Keratinocyte (primary cell): ENCODE measurements at regions not wholly inside any gene's neighbourhood (a gene's known extent, or its start where the extent isn't known, plus 50 kb on each side); places are given as distances from the start of the nearest gene placed in this dataset.
"Not testable (repeated sequence)": the region's sequence is repeated elsewhere in the genome, so short reads cannot be mapped to it uniquely, and the experiment has no call there.

ENCODE experiments used
- DNase-seq: peaks from one replicate; pipeline ENCODE4 v3.0.0-alpha.2; 2011; ENCODE audit warnings: low read depth, missing footprints, low spot score
- FAIRE-seq: peaks from 2 replicates; lab custom pipeline; 2011; peaks lifted over from hg19 to GRCh38; lab: Jason Lieb, UNC
- H2AFZ ChIP-seq: 2 replicates; pipeline ENCODE4 v1.6.0; 2012; ENCODE audit warnings: low read length, control low read depth, inconsistent platforms; ENCODE audit not compliant: control insufficient read depth
- H3K27ac ChIP-seq: 2 replicates; pipeline ENCODE4 v1.5.1; 2011; ENCODE audit warnings: low read length; ENCODE audit not compliant: control insufficient read depth, insufficient read depth
- H3K27me3 ChIP-seq: 3 replicates; pipeline ENCODE4 v1.6.0; 2011; ENCODE audit warnings: low read length; ENCODE audit not compliant: control insufficient read depth, insufficient read depth; ENCODE audit errors: extremely low read depth
- H3K36me3 ChIP-seq, 2 experiments: 2 replicates in 1 of 2; 3 replicates in 1 of 2; pipeline ENCODE4 v1.5.1; 2011; ENCODE audit warnings: low read length in 2 of 2, mild to moderate bottlenecking in 1 of 2; ENCODE audit not compliant: control insufficient read depth in 2 of 2, insufficient read depth in 2 of 2; ENCODE audit errors: extremely low read depth in 1 of 2
- H3K4me1 ChIP-seq: 3 replicates; pipeline ENCODE4 v1.5.1; 2011; ENCODE audit warnings: low read length; ENCODE audit not compliant: control insufficient read depth, insufficient read depth; ENCODE audit errors: extremely low read depth
- H3K4me2 ChIP-seq: 3 replicates; pipeline ENCODE4 v1.6.0; 2011; ENCODE audit warnings: low read depth, low read length; ENCODE audit not compliant: control insufficient read depth, insufficient read depth; ENCODE audit errors: extremely low read depth
- H3K4me3 ChIP-seq, 3 experiments: fragments of 200-600 bp in 1 of 3; sonication (generic) in 1 of 3; 2 replicates in 2 of 3; 3 replicates in 1 of 3; pipeline ENCODE4 v1.5.1; 2011 to 2016; ENCODE audit warnings: low read length in 3 of 3, mild to moderate bottlenecking in 3 of 3, control low read depth in 2 of 3, inconsistent platforms in 1 of 3, low read depth in 1 of 3, mixed read lengths in 1 of 3, mixed run types in 1 of 3, moderate library complexity in 1 of 3; ENCODE audit not compliant: control insufficient read depth in 2 of 3, insufficient read depth in 2 of 3; ENCODE audit errors: extremely low read depth in 1 of 3
- H3K79me2 ChIP-seq: 2 replicates; pipeline ENCODE4 v1.6.0; 2012; ENCODE audit warnings: low read length; ENCODE audit not compliant: control insufficient read depth, insufficient read depth
- H3K9ac ChIP-seq: 3 replicates; pipeline ENCODE4 v1.6.0; 2011; ENCODE audit warnings: low read length; ENCODE audit not compliant: control insufficient read depth, insufficient read depth; ENCODE audit errors: extremely low read depth
- H3K9me1 ChIP-seq: 3 replicates; pipeline ENCODE4 v1.6.0; 2011; ENCODE audit warnings: low read length; ENCODE audit not compliant: control insufficient read depth, insufficient read depth; ENCODE audit errors: extremely low read depth
- H3K9me3 ChIP-seq: 2 replicates; pipeline ENCODE4 v1.5.1; 2012; ENCODE audit warnings: low read depth, low read length; ENCODE audit not compliant: control insufficient read depth
- H4K20me1 ChIP-seq: 3 replicates; pipeline ENCODE4 v1.6.0; 2011; ENCODE audit warnings: low read length; ENCODE audit not compliant: control insufficient read depth, insufficient read depth; ENCODE audit errors: extremely low read depth
- CTCF ChIP-seq, 3 experiments: IDR thresholded peaks in 1 of 3; conservative IDR thresholded peaks in 1 of 3; optimal IDR thresholded peaks in 1 of 3; 2 replicates in 2 of 3; 3 replicates in 1 of 3; pipeline versions ENCODE3 to v1.5.1; 2011; ENCODE audit warnings: low read length in 3 of 3, mild to moderate bottlenecking in 3 of 3, moderate library complexity in 2 of 3, control low read depth in 1 of 3, inconsistent platforms in 1 of 3; ENCODE audit not compliant: insufficient read depth in 2 of 3; ENCODE audit errors: extremely low read depth in 1 of 3
- EZH2 ChIP-seq: IDR thresholded peaks from one replicate; pipeline ENCODE4 v1.6.1; 2012; ENCODE audit warnings: inconsistent platforms, mild to moderate bottlenecking, low read length, moderate library complexity
- dilution Hi-C: fragments of 300-500 bp; cut with MboI; formaldehyde crosslinking; loops from one replicate; pipeline ENCODE4 v1.7.0; 2020; ENCODE audit warnings: low sequenced_read_pairs; ENCODE audit not compliant: extremely low pct_ligation_motif_present

GRCh38 chr17:73855720-73856333 lies 211.6 kb upstream of the SDK2 start:
- H3K27me3 ChIP-seq, result no peaks in the 10 kb centered on the region
- no peaks in the 10 kb centered on the region for H3K9me3 ChIP-seq
- no peaks in the 10 kb centered on the region for H3K79me2 ChIP-seq
- H3K4me2 ChIP-seq, result no peak overlapping the region
- no peaks in the 10 kb centered on the region for H3K36me3 ChIP-seq
- H3K4me3 ChIP-seq, result no peak overlapping the region
- no peaks in the 10 kb centered on the region for H3K4me1 ChIP-seq
- H4K20me1 ChIP-seq, result no peaks in the 10 kb centered on the region
- peak in 1 of 3 experiments; percentile 4 for TF ChIP-seq CTCF (optimal IDR thresholded peaks at IDR 0.05 in 1 of 3, IDR thresholded peaks at IDR 0.05 in 1 of 3, conservative IDR thresholded peaks at IDR 0.05 in 1 of 3; ENCODE audit: extremely low read depth in 1 of 3, insufficient read depth in 2 of 3, low read length in 3 of 3)
- no peak for TF ChIP-seq EZH2
- H3K9me1 ChIP-seq, result no peaks in the 10 kb centered on the region
- no peak overlapping the region for H2AFZ ChIP-seq
- H3K27ac ChIP-seq, result no peak overlapping the region
- no peak for FAIRE-seq
- no peak overlapping the region for H3K9ac ChIP-seq
- dilution Hi-C loops, result no loop called here
- DNase-seq, result no peak

GRCh38 chr17:73856556-73856955 lies 212.3 kb upstream of the SDK2 start:
- dilution Hi-C loops, result no loop called here
- no peaks in the 10 kb centered on the region for H3K79me2 ChIP-seq
- H3K9me3 ChIP-seq, result no peaks in the 10 kb centered on the region
- no peak for DNase-seq
- no peaks in the 10 kb centered on the region for H4K20me1 ChIP-seq
- no peaks in the 10 kb centered on the region for H3K27me3 ChIP-seq
- H3K4me2 ChIP-seq, result no peak overlapping the region
- no peak for FAIRE-seq
- no peaks in the 10 kb centered on the region for H3K9me1 ChIP-seq
- H3K27ac ChIP-seq, result no peak overlapping the region
- no peak overlapping the region for H3K4me3 ChIP-seq
- H3K36me3 ChIP-seq, result no peaks in the 10 kb centered on the region
- H3K9ac ChIP-seq, result no peak overlapping the region
- no peak overlapping the region for H2AFZ ChIP-seq
- TF ChIP-seq CTCF (optimal IDR thresholded peaks at IDR 0.05 in 1 of 3, IDR thresholded peaks at IDR 0.05 in 1 of 3, conservative IDR thresholded peaks at IDR 0.05 in 1 of 3; ENCODE audit: extremely low read depth in 1 of 3, insufficient read depth in 2 of 3, low read length in 3 of 3), result no peak
- TF ChIP-seq EZH2, result no peak
- H3K4me1 ChIP-seq, result no peaks in the 10 kb centered on the region

- H2AFZ ChIP-seq, H3K36me3 ChIP-seq, H3K4me1 ChIP-seq, H3K4me2 ChIP-seq, FAIRE-seq, H3K27me3 ChIP-seq, H3K79me2 ChIP-seq, H3K4me3 ChIP-seq, H4K20me1 ChIP-seq, H3K9me3 ChIP-seq, H3K27ac ChIP-seq, DNase-seq, H3K9me1 ChIP-seq, dilution Hi-C loops, H3K9ac ChIP-seq: not testable (repeated sequence)
These were observed 215.3 kb upstream of the SDK2 start for GRCh38 chr17:73859439-73860008.
